ENCODE measurements at regions not wholly inside any gene's neighbourhood (a gene's known extent, or its start where the extent isn't known, plus 50 kb on each side); places are given as distances from the start of the nearest gene placed in this dataset.

- TF ChIP-seq CTCF (IDR thresholded peaks at IDR 0.05; ENCODE audit: poor library complexity, severe bottlenecking) (no peak), SMC3 (conservative IDR thresholded peaks at IDR 0.05; ENCODE audit: poor library complexity) (no peak), REST (IDR thresholded peaks at IDR 0.05; ENCODE audit: borderline replicate concordance) (no peak), RAD21 (conservative IDR thresholded peaks at IDR 0.05) (no peak)
These were observed 536.8 kb upstream of the JAG1 start for GRCh38 chr20:11210611-11211010.

All from neural cell (in vitro differentiated cells).